ENCODE measurements at regions not wholly inside any gene's neighbourhood (a gene's known extent, or its start where the extent isn't known, plus 50 kb on each side); places are given as distances from the start of the nearest gene placed in this dataset.

DNA sequence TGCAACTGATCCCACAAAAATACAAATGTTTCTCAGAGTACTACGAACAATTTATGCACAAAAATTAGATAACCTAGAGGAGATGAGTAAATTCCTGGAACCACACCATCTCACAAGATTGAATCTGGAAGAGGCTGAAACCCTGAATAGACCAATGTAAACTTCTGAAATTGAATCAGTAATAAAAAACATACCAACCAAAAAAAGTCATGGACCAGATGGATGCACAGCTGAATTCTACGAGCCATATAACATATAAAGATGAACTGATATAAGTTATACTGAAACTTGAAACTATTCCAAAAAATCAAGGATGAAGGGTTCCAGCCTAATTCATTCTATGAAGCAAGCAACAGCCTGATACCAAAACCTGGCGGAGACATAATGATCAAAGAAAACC, 336.3 kb downstream of the PYDC2 start:
- ATAC-seq (ENCODE audit: low read depth) (no peak), DNase-seq (no peak)
- no peaks in the 10 kb centered on the region for H3K4me1 Mint-ChIP-seq
- H3K27me3 Mint-ChIP-seq, result no peaks in the 10 kb centered on the region
- no peaks in the 10 kb centered on the region for H3K36me3 Mint-ChIP-seq (ENCODE audit: low read depth)
- CTCF ChIA-PET, result no interaction called here
- H3K4me3 Mint-ChIP-seq, result no peak overlapping the region
- H3K27ac Mint-ChIP-seq, result no peak overlapping the region
- intact Hi-C loops (cut with micrococcal nuclease), result no loop called here
- TF ChIP-seq, protein P1, sequence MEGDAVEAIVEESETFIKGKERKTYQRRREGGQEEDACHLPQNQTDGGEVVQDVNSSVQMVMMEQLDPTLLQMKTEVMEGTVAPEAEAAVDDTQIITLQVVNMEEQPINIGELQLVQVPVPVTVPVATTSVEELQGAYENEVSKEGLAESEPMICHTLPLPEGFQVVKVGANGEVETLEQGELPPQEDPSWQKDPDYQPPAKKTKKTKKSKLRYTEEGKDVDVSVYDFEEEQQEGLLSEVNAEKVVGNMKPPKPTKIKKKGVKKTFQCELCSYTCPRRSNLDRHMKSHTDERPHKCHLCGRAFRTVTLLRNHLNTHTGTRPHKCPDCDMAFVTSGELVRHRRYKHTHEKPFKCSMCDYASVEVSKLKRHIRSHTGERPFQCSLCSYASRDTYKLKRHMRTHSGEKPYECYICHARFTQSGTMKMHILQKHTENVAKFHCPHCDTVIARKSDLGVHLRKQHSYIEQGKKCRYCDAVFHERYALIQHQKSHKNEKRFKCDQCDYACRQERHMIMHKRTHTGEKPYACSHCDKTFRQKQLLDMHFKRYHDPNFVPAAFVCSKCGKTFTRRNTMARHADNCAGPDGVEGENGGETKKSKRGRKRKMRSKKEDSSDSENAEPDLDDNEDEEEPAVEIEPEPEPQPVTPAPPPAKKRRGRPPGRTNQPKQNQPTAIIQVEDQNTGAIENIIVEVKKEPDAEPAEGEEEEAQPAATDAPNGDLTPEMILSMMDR (IDR thresholded peaks at IDR 0.05), result no peak
- H3K9me3 Mint-ChIP-seq, result peaks cover 5% of the 10 kb centered on the region
- POLR2A ChIA-PET, result no interaction called here

DNA sequence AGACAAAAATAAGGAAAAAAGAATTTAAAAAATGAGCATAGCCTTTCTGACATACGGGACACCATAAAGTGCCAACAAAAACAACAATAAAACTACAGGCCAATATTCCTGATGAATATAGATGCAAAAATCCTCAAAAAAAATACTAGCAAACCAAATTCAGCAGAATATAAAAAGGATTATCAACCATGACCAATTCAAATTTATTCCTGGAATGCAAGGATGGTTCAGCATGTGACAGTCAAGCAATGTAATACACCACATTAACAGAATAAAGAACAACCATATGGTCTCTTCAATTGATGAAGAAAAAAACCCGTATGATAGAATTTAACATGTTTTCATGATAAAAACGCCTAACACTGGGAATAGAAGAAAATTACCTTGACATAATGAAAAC, 341.7 kb downstream of the PYDC2 start:
- peaks cover 8% of the 10 kb centered on the region for H3K9me3 Mint-ChIP-seq
- no peaks in the 10 kb centered on the region for H3K36me3 Mint-ChIP-seq (ENCODE audit: low read depth)
- TF ChIP-seq, protein P1 (IDR thresholded peaks at IDR 0.05), result no peak
- no peak for ATAC-seq (ENCODE audit: low read depth)
- H3K27ac Mint-ChIP-seq, result no peak overlapping the region
- intact Hi-C loops (cut with micrococcal nuclease), result no loop called here
- no peak for DNase-seq
- POLR2A ChIA-PET, result no interaction called here
- CTCF ChIA-PET, result no interaction called here
- H3K4me3 Mint-ChIP-seq, result no peak overlapping the region
- no peaks in the 10 kb centered on the region for H3K27me3 Mint-ChIP-seq
- H3K4me1 Mint-ChIP-seq, result no peaks in the 10 kb centered on the region

DNA sequence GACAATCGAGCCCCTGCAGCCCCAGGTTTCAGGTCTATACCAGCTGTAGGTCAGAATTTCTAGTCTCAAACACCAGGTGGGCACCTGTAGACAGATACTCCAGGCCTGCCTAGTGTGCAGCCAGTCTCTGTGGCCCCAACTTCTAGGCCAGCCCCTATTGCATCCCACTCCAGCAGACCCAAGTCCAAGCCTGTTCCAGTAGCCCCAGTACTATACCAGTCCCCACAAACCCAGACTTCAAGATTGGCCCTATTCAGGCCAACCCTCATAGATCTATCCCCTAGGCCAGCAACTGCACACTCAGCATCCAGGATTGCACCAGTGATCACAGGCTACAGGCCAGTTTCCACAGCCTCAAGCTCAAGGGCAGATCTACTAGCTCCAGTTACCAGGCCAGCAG, 344.0 kb downstream of the PYDC2 start:
- ChIA-PET CTCF (no interaction called here), POLR2A (no interaction called here)
- H3K9me3 Mint-ChIP-seq, result peaks cover 11% of the 10 kb centered on the region
- TF ChIP-seq, protein P1 (IDR thresholded peaks at IDR 0.05), result no peak
- no peaks in the 10 kb centered on the region for H3K27me3 Mint-ChIP-seq
- no peak for DNase-seq
- no peak overlapping the region for H3K27ac Mint-ChIP-seq
- no peaks in the 10 kb centered on the region for H3K36me3 Mint-ChIP-seq (ENCODE audit: low read depth)
- no peak for ATAC-seq (ENCODE audit: low read depth)
- intact Hi-C loops (cut with micrococcal nuclease), result no loop called here
- no peaks in the 10 kb centered on the region for H3K4me1 Mint-ChIP-seq
- no peak overlapping the region for H3K4me3 Mint-ChIP-seq

DNA sequence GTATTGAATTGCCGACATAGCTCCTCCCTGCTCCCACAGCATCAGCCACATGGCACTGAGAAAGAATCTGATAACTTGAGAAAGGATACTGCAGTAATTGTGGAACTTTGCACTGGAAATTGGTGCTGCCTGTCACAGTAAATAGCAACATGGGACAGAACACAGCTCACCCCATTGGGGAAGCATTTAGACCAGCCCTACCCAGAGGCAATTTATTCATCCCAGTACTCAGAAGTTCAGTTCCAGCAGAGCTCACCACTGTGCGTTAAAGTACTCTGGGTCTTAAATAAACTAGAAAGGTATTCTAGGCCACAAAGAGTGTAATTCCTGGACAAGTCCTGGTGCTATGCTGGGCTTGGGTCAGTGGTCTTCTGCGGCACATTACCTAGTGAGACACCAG, 347.1 kb downstream of the PYDC2 start:
- Mint-ChIP-seq H3K27me3 (no peaks in the 10 kb centered on the region), H3K9me3 (peaks cover 18% of the 10 kb centered on the region), H3K36me3 (ENCODE audit: low read depth) (no peaks in the 10 kb centered on the region), H3K27ac (no peak overlapping the region), H3K4me3 (no peak overlapping the region), H3K4me1 (no peaks in the 10 kb centered on the region)
- POLR2A ChIA-PET, result no interaction called here
- TF ChIP-seq, protein P1 (IDR thresholded peaks at IDR 0.05), result no peak
- CTCF ChIA-PET, result no interaction called here
- no peak for ATAC-seq (ENCODE audit: low read depth)
- DNase-seq, result no peak
- intact Hi-C loops (cut with micrococcal nuclease), result no loop called here

DNA sequence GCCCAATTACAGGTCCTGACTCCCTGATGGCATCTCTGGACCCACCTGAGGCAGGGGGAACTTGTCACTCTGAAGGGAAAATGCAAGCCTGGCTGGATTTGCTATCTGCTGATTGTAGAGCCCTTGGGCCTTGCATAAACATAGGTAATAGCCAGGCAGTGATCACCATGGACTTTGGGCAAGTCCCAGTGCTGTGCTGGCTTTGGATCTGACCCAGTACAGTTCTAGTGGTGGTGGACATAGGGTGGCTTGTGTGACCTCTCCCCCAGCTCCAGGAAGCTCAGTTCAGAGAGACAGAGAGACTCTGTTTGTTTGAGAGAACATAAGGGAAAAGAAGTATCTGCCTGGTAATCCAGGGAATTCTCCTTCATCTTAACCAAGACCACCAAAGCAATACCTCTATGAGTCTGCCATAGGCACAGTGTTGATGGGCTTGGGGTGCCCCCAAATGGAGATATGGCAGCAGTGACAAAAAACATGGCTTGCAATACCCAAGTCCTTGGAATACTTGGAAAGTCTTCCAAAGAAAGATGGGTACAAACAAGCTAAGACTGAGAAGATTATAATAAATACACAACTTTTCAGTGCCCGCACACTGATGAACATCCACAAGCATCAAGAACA, 348.5 kb downstream of the PYDC2 start:
- Mint-ChIP-seq H3K27ac (no peak overlapping the region), H3K4me3 (no peak overlapping the region), H3K36me3 (ENCODE audit: low read depth) (no peaks in the 10 kb centered on the region), H3K27me3 (no peaks in the 10 kb centered on the region), H3K9me3 (peaks cover 15% of the 10 kb centered on the region), H3K4me1 (no peaks in the 10 kb centered on the region)
- TF ChIP-seq, protein P1 (IDR thresholded peaks at IDR 0.05), result no peak
- intact Hi-C loops (cut with micrococcal nuclease), result no loop called here
- ChIA-PET CTCF (no interaction called here), POLR2A (no interaction called here)
- ATAC-seq (ENCODE audit: low read depth), result no peak
- DNase-seq, result no peak
